ENCODE measurements at regions not wholly inside any gene's neighbourhood (a gene's known extent, or its start where the extent isn't known, plus 50 kb on each side); places are given as distances from the start of the nearest gene placed in this dataset.

GRCh38 chr4:58981828-58982227 is 1871.6 kb upstream of the IGFBP7 start:
- TF ChIP-seq POLR2A (IDR thresholded peaks at IDR 0.05; ENCODE audit: low read length) (no peak), GATA1 (IDR thresholded peaks at IDR 0.05; ENCODE audit: low read depth, low read length) (no peak)

All from erythroblast (primary cell).